Uterus (tissue), 2 donors: ENCODE measurements at regions not wholly inside any gene's neighbourhood (a gene's known extent, or its start where the extent isn't known, plus 50 kb on each side); places are given as distances from the start of the nearest gene placed in this dataset.

Experiments used
- CTCF ChIP-seq, 4 experiments: fragments of 200-600 bp in 2 of 4; fragments of 450-650 bp in 2 of 4; sonication (generic) in 2 of 4; IDR thresholded peaks; one replicate each; pipeline ENCODE4 v1.5.1; 2016 to 2019; ENCODE audit warnings: antibody characterized with exemption in 4 of 4, mild to moderate bottlenecking in 2 of 4, moderate library complexity in 1 of 4
- POLR2A ChIP-seq, 2 donors: fragments of 450-650 bp; IDR thresholded peaks; one replicate each; pipeline ENCODE4 v1.6.1; 2016; ENCODE audit warnings: antibody characterized with exemption in 2 of 2, mild to moderate bottlenecking in 1 of 2, moderate library complexity in 1 of 2

GRCh38 chr9:1269533-1270315, 219.6 kb downstream of the DMRT2 start:
- TF ChIP-seq CTCF (IDR thresholded peaks at IDR 0.05): no peak
- no peak for TF ChIP-seq POLR2A (IDR thresholded peaks at IDR 0.05)
